ENCODE measurements at regions not wholly inside any gene's neighbourhood (a gene's known extent, or its start where the extent isn't known, plus 50 kb on each side); places are given as distances from the start of the nearest gene placed in this dataset.

GRCh38 chr17:83191388-83192160, 112.2 kb downstream of the METRNL start:
- no peak for TF ChIP-seq POLR2AphosphoS5 (IDR thresholded peaks at IDR 0.05; ENCODE audit: low read depth, low read length)
- TF ChIP-seq EZH2phosphoT487 (IDR thresholded peaks at IDR 0.05; ENCODE audit: borderline replicate concordance), result no peak
- TF ChIP-seq POLR2A (IDR thresholded peaks at IDR 0.05; ENCODE audit: borderline replicate concordance, extremely low read depth, insufficient read depth, insufficient read length), result no peak
- no peak for TF ChIP-seq FOSL1 (IDR thresholded peaks at IDR 0.05; ENCODE audit: low read depth)
- TF ChIP-seq CTCF (IDR thresholded peaks at IDR 0.05 in 2 of 3, conservative IDR thresholded peaks at IDR 0.05 in 1 of 3; ENCODE audit: borderline replicate concordance in 1 of 3, insufficient read depth in 1 of 3, low read depth in 2 of 3, low read length in 2 of 3), result no peak
- no peak for TF ChIP-seq CEBPB (IDR thresholded peaks at IDR 0.05; ENCODE audit: low read depth)
- TF ChIP-seq JUND (IDR thresholded peaks at IDR 0.05), result no peak
- TF ChIP-seq MAX (IDR thresholded peaks at IDR 0.05), result no peak
- no peak for TF ChIP-seq ELF1 (IDR thresholded peaks at IDR 0.05; ENCODE audit: borderline replicate concordance, low read depth)
- no peak for TF ChIP-seq YY1 (IDR thresholded peaks at IDR 0.05; ENCODE audit: extremely low read depth, insufficient replicate concordance, low read depth, low read length)
- TF ChIP-seq EGR1 (IDR thresholded peaks at IDR 0.05; ENCODE audit: low read depth), result no peak
- TF ChIP-seq SP1 (IDR thresholded peaks at IDR 0.05; ENCODE audit: low read depth), result no peak
- TF ChIP-seq CBX3 (IDR thresholded peaks at IDR 0.05; ENCODE audit: low read depth), result no peak
- TF ChIP-seq ZBTB33 (IDR thresholded peaks at IDR 0.05; ENCODE audit: extremely low read depth, insufficient replicate concordance, low read length), result no peak
- TF ChIP-seq TCF7L2 (IDR thresholded peaks at IDR 0.05; ENCODE audit: borderline replicate concordance, extremely low read depth, insufficient read depth, insufficient read length), result no peak
- no peak for TF ChIP-seq SIN3A (IDR thresholded peaks at IDR 0.05; ENCODE audit: low read depth)
- POLR2A ChIA-PET, result no interaction called here
- peaks cover 0 to 5% of the 10 kb centered on the region in 2 experiments; a peak in 1 of 4 replicates for H3K9me3 ChIP-seq (ENCODE audit: control insufficient read depth in 1 of 2, insufficient read depth in 1 of 2, low read depth in 1 of 2, low read length in 2 of 2)
- H3K27ac ChIP-seq (ENCODE audit: low read depth, low read length), result no peak overlapping the region
- no peaks in the 10 kb centered on the region for H3K9me2 ChIP-seq (ENCODE audit: insufficient read depth)
- H4K20me1 ChIP-seq (ENCODE audit: insufficient read depth), result no peaks in the 10 kb centered on the region
- no peak overlapping the region for H3K9ac ChIP-seq (ENCODE audit: low read length)
- no peak overlapping the region for H3K4me3 ChIP-seq (replicated peaks in 1 of 2; ENCODE audit: low read depth in 1 of 2, low read length in 2 of 2)
- ATAC-seq, result no peak
- intact Hi-C loops (cut with micrococcal nuclease), result no loop called here
- H3K4me2 ChIP-seq (ENCODE audit: low read length), result no peak overlapping the region
- BruUV-seq (replicated peaks), result no TSS peak
- RAD21 ChIA-PET (ENCODE audit: low non-redundant PET in 1 of 2, low total read pairs in 2 of 2, uncharacterized antibody in 2 of 2, unreplicated experiment in 2 of 2), result no interaction called here
- no peaks in the 10 kb centered on the region for H3K36me3 ChIP-seq (ENCODE audit: control insufficient read depth in 1 of 2, insufficient read depth in 2 of 2, low read length in 2 of 2)
- H3K4me1 ChIP-seq (ENCODE audit: control insufficient read depth in 1 of 2, insufficient read depth in 2 of 2, low read length in 2 of 2), result peaks cover 0 to 10% of the 10 kb centered on the region in 2 experiments; a peak in 1 of 4 replicates
- no peaks in the 10 kb centered on the region for H3K79me2 ChIP-seq (ENCODE audit: insufficient read depth, low read length)
- no peak overlapping the region for H2AFZ ChIP-seq (ENCODE audit: low read depth, low read length, poor library complexity, severe bottlenecking)
- no peak for DNase-seq (ENCODE audit: low read depth, low spot score)
- 0 out of 2 replicates have a peak, but pooled peaks cover 8% of the 10 kb centered on the region for H3K27me3 ChIP-seq (ENCODE audit: insufficient read depth, low read length)
- CTCF ChIA-PET, result no interaction called here
